ENCODE measurements at regions not wholly inside any gene's neighbourhood (a gene's known extent, or its start where the extent isn't known, plus 50 kb on each side); places are given as distances from the start of the nearest gene placed in this dataset.

GRCh38 chr5:53333160-53333559, 147.3 kb upstream of the FST start:
- no peak for ATAC-seq
- intact Hi-C loops (cut with DNase I), result no loop called here
- Histone ChIP-seq H3K4me3 (no peak overlapping the region), H3K4me1 (peaks cover 0 to 2% (median 0%) of the 10 kb centered on the region in 12 donors), H3K9me3 (no peaks in the 10 kb centered on the region), H3K27me3 (no peaks in the 10 kb centered on the region), H3K27ac (no peak overlapping the region), H3K36me3 (no peaks in the 10 kb centered on the region)
- no peak for TF ChIP-seq POLR2A (IDR thresholded peaks at IDR 0.05)
- TF ChIP-seq CTCF (IDR thresholded peaks at IDR 0.05), result no peak
- DNase-seq, result no peak
- WGBS, 4 donors, result 46 to 55% (median 48%) methylated on average over 3 of the region's 3 CpGs

GRCh38 chr5:53334431-53334941, 145.9 kb upstream of the FST start:
- peaks cover 0 to 2% (median 0%) of the 10 kb centered on the region in 12 donors for H3K4me1 ChIP-seq
- no peaks in the 10 kb centered on the region for H3K27me3 ChIP-seq
- no peak for DNase-seq
- H3K4me3 ChIP-seq, result no peak overlapping the region
- WGBS, 4 donors, result 87 to 90% (median 89%) methylated on average over 4 of the region's 4 CpGs
- intact Hi-C loops (cut with DNase I), result no loop called here
- TF ChIP-seq CTCF (IDR thresholded peaks at IDR 0.05) (no peak), POLR2A (IDR thresholded peaks at IDR 0.05) (no peak)
- no peaks in the 10 kb centered on the region for H3K9me3 ChIP-seq
- H3K27ac ChIP-seq, result no peak overlapping the region
- ATAC-seq, result no peak
- no peaks in the 10 kb centered on the region for H3K36me3 ChIP-seq

- no peak for ATAC-seq
- 78 to 86% (median 80%) methylated on average over 2 of the region's 2 CpGs for WGBS, 4 donors
- Histone ChIP-seq H3K4me1 (peaks cover 0 to 2% (median 0%) of the 10 kb centered on the region in 12 donors), H3K27me3 (no peaks in the 10 kb centered on the region), H3K36me3 (no peaks in the 10 kb centered on the region), H3K4me3 (no peak overlapping the region), H3K27ac (no peak overlapping the region), H3K9me3 (no peaks in the 10 kb centered on the region)
- intact Hi-C loops (cut with DNase I), result no loop called here
- DNase-seq, result no peak
- no peak for TF ChIP-seq POLR2A (IDR thresholded peaks at IDR 0.05)
- no peak for TF ChIP-seq CTCF (IDR thresholded peaks at IDR 0.05)
Measured at GRCh38 chr5:53335115-53335514, 145.3 kb upstream of the FST start.

DNA sequence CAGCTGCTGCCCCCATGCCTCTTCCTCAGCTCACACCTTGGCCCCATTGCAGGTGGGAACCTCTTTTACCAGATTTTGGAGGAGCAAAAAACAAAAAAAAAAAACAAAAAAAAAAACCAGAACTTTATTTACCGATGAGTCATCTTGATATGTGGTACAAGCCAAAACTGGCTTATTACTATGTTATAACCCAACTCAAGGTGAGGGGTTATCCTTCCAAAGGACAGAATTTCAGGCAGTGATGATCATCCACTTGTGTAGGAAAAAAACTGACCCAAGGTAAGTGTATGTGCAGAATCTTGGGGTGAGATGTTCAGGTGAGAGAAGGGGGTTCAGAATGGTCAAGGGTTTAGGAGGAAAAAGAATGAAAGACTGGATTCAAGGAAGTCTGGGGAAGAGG, 142.6 kb upstream of the FST start:
- no peaks in the 10 kb centered on the region for H3K36me3 ChIP-seq
- no peak overlapping the region for H3K27ac ChIP-seq
- TF ChIP-seq POLR2A (IDR thresholded peaks at IDR 0.05) (no peak), CTCF (IDR thresholded peaks at IDR 0.05) (no peak)
- H3K9me3 ChIP-seq, result no peaks in the 10 kb centered on the region
- ATAC-seq (no peak), DNase-seq (no peak)
- no peak overlapping the region for H3K4me3 ChIP-seq
- intact Hi-C loops (cut with DNase I), result no loop called here
- peaks cover 0 to 6% (median 0%) of the 10 kb centered on the region in 12 donors for H3K4me1 ChIP-seq
- WGBS, 4 donors, result 77 to 95% (median 93%) methylated on average over 1 of the region's 1 CpG
- H3K27me3 ChIP-seq, result no peaks in the 10 kb centered on the region

All from heart left ventricle (tissue), 16 donors.